HFF-Myc (cell line): ENCODE measurements at regions not wholly inside any gene's neighbourhood (a gene's known extent, or its start where the extent isn't known, plus 50 kb on each side); places are given as distances from the start of the nearest gene placed in this dataset.
"Not testable (repeated sequence)": the region's sequence is repeated elsewhere in the genome, so short reads cannot be mapped to it uniquely, and the experiment has no call there.

Experiments
- DNase-seq: peaks from one replicate; pipeline ENCODE4 v3.0.0-alpha.2; 2011; ENCODE audit warnings: low read depth; ENCODE audit errors: extremely low read depth
- H3K4me3 ChIP-seq: replicated peaks from 2 replicates; pipeline ENCODE4 v1.5.1; 2011; ENCODE audit warnings: low read depth, mild to moderate bottlenecking, control low read depth, low read length
- CTCF ChIP-seq: IDR thresholded peaks from 2 replicates; pipeline ENCODE4 v1.5.1; 2012; ENCODE audit warnings: mild to moderate bottlenecking, low read depth, low read length, control low read depth; ENCODE audit errors: missing control alignments

GRCh38 chr18:47709556-47709955 is 220.9 kb downstream of the SMAD2 start:
- no peak for DNase-seq
- H3K4me3 ChIP-seq: no peak overlapping the region
- TF ChIP-seq CTCF: no peak

- no peak for TF ChIP-seq CTCF
- no peak overlapping the region for H3K4me3 ChIP-seq
- no peak for DNase-seq
Measured at GRCh38 chr18:47708206-47708605, 222.3 kb downstream of the SMAD2 start.

GRCh38 chr18:47701134-47701533 is 229.3 kb downstream of the SMAD2 start:
- TF ChIP-seq CTCF: no peak
- no peak overlapping the region for H3K4me3 ChIP-seq
- no peak for DNase-seq

- TF ChIP-seq CTCF: no peak
Measured at GRCh38 chr18:47696870-47697269, 233.6 kb downstream of the SMAD2 start.

GRCh38 chr18:47691611-47692010 is 238.8 kb downstream of the SMAD2 start:
- no peak overlapping the region for H3K4me3 ChIP-seq
- TF ChIP-seq CTCF: no peak
- DNase-seq: no peak

More at GRCh38 chr18:47696870-47697269, 233.6 kb downstream of the SMAD2 start:
- no peak overlapping the region for H3K4me3 ChIP-seq
- no peak for DNase-seq

- DNase-seq, H3K4me3 ChIP-seq: not testable (repeated sequence)
Measured at GRCh38 chr18:47690778-47691177, 239.7 kb downstream of the SMAD2 start.

- no peak for DNase-seq
- no peak overlapping the region for H3K4me3 ChIP-seq
- TF ChIP-seq CTCF: no peak
Measured at GRCh38 chr18:47689371-47689770, 241.1 kb downstream of the SMAD2 start.
